ENCODE measurements at regions not wholly inside any gene's neighbourhood (a gene's known extent, or its start where the extent isn't known, plus 50 kb on each side); places are given as distances from the start of the nearest gene placed in this dataset.
"Not testable (repeated sequence)": the region's sequence is repeated elsewhere in the genome, so short reads cannot be mapped to it uniquely, and the experiment has no call there.

GRCh38 chr1:172918478-172918877 is 132.3 kb downstream of the TNFSF18 start:
- DNase-seq (ENCODE audit: low read depth, low spot score) = no peak

- no peak for DNase-seq (ENCODE audit: low read depth, low spot score)
These were observed 124.7 kb downstream of the TNFSF18 start for GRCh38 chr1:172926070-172926469.

DNA sequence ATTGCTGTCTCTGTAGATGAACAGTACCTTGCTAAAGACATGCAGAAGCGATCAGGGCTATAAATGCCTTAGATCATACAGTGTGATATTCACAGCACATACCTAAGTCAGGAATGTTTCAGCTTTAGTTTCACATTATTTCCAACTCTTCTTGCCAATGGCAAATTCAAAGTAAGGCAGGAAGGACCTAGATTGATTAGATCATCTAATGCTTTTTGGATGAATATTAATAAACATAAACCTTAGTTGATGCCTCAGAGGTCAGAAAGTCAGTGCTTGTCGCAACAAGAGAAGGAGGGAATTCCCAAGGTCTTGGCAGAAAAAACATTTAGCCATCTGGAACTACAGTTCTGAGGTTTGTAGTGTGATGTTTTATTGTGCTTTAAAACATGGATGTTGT is 122.3 kb downstream of the TNFSF18 start:
- no peak for DNase-seq (ENCODE audit: low read depth, low spot score)

GRCh38 chr1:172929006-172929405 is 121.7 kb downstream of the TNFSF18 start:
- no peak for DNase-seq (ENCODE audit: low read depth, low spot score)

GRCh38 chr1:172930142-172930541 is 120.6 kb downstream of the TNFSF18 start:
- no peak for DNase-seq (ENCODE audit: low read depth, low spot score)

DNA sequence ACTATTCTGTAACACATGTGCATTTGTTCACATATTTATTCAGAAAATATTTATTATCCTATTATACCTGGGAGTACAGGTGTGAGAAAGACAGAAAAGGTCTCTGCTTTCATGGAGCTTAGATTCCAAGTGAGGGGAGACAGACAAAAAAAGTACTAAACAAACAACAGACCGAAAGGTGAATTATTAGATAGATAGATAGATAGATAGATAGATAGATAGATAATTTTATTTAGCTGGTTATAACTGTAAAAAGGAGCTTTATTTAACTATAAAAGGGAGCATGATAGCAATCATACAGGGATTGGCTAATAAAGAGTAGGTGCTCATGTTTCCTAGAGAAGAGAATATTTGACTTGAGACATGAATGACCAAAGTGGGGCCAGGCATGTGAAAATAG is 119.4 kb downstream of the TNFSF18 start:
- DNase-seq (ENCODE audit: low read depth, low spot score) = no peak

DNA sequence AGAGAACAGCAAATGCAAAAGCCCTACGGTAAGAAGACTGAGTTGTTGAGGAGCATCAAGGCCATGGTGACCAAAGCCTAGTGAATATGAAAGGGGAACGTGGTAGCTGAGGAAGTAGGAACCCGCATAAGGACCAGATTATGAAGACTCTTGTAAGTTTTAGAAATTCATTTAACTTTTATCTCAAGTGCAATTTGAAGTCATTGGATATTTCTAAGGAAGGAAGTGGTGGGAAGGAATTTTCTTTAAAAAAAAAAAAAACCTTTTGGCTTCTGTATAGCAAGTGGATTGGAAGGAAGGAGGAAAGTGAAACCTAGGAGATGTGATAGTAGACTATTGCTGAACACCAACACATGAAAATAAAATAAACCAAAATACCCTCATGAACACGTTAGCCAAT is 119.0 kb downstream of the TNFSF18 start:
- DNase-seq (ENCODE audit: low read depth, low spot score) = no peak

GRCh38 chr1:172932981-172933380 is 117.8 kb downstream of the TNFSF18 start:
- DNase-seq (ENCODE audit: low read depth, low spot score) = no peak

DNA sequence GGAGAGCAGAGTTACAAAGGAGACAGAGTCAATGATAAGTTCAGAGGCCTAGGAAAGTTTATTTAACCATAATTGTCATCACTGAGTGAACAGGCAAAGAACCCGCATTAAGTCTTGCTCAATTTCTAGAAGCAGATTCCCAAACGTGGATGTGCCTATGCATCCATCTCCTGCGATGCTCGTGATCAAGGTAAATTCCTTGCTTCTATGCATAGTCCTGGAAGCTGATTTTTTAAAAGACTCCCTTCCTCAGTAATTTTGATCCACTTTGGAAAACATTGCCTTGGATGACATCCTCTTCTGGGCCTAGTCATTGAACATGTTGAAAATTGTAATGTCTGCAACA is 116.4 kb downstream of the TNFSF18 start:
- DNase-seq (ENCODE audit: low read depth, low spot score) = no peak

DNA sequence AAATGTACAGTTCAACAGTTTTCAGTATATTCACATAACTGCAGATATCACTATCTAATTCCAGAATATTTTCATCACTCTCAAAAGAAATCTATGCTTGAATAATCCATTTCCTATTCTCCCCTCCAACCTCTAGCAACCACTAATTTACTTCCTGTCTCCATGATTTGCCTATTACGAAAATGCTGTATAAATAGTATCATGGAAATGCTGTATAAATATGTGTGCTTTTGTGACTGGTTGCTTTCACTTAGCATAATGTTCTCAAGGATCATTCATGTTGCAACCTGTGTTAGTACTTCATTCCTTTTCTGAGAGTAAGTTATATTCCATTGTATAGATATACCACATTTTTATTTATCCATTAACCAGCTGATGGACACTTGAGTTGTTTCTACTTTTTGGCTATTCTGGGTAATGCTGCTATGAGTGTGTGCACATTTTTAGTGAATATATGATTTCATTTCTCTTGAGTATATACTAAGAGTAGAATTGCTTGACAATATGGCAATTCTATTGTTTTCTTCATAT is 115.6 kb downstream of the TNFSF18 start:
- no peak for DNase-seq (ENCODE audit: low read depth, low spot score)

DNA sequence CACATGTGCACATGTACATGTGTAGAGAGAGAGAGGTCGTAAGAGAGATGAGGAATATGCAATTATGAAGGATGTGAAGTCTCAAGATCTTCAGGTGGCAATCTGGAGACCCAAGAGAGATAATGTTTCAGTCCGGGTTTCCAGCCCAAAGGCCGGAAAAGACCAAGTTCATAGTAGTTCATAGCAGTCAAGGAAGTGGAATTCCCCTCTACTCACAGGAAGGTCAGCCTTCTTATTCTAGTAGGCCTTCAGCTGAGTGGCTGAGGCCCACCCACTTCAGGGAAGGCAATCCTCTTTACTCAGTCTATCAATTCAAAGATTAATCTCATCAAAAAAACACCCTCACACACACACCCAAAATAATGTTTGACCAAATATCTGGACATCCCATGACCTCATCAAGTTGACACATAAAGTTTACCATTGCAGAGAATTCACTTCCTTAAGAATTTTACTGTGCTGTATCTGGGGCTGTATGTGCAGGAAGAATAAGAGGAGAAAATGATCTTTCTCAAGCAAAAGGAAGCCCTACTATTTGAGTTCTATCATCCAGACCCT is 114.6 kb downstream of the TNFSF18 start:
- no peak for DNase-seq (ENCODE audit: low read depth, low spot score)

DNA sequence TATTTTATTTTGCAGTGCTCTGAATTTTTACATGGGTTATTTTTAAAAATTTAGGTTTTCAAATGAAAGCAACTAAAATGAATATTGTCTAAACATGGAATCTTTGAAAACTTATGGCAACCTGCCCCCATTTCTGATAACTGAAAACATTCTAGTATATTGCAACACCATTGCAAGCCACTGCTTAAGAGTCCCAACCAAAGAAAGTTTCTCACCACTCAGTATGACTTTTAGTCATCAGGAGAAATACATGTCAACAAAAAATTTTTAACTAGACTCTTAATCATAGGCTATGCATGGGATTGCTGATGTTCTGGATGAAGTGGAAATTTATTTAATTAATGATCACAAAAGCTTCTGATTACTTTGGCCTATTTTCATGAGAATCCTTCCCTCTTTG is 112.1 kb downstream of the TNFSF18 start:
- DNase-seq (ENCODE audit: low read depth, low spot score) = no peak

DNA sequence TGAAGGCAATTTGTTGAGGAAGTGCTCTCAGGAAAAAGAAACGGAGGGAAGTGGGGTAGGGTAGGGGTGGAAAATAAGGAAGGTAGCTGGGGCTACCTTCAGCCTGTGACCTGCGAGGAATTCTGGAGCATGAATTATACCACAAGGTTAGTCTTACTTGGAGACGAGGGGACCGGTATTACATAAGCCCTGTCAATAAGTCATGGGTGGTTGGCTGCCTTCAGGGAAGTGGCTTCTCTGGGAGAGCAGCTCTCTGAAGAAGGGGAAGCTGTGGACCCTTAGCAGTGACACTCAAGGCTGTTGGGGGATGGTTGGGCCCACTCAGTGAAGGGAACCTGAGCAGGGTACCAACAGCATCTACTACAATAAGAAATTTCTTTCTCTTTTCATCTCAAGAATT is 111.3 kb downstream of the TNFSF18 start:
- no peak for DNase-seq (ENCODE audit: low read depth, low spot score)

DNA sequence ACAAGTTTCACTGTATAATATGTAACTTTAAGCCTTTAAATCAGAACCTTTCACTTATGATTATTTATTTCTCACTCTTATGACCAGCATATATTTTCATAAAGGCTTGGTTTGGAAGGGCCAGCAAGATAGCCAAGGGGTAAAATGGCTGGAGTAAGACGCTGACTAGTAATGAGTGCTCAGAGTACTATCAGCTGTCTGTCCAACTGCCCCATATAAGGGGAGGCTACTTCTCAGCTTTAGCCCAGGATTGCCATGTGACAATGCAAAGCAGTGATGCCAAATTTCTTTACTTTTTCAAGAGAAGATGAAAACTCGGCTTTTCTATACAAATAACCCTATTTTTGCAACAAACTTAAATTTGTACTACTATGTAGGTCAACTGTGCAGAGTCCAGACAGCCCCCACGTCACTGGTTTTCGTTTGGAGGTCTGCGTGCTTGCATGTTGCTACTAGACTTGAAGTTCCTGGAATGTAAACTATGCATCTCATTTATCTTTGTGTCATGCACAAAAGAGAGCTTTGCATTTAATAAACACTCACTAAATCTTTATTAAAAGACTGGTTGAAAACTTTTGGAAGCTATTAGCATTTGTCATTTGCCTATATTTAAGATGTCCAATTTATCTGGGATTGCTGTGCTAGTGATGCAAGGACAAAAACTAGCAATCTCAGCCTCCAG is 110.4 kb downstream of the TNFSF18 start:
- no peak for DNase-seq (ENCODE audit: low read depth, low spot score)

- DNase-seq (ENCODE audit: low read depth, low spot score) = no peak
These were observed 109.3 kb downstream of the TNFSF18 start for GRCh38 chr1:172941471-172941870.

DNA sequence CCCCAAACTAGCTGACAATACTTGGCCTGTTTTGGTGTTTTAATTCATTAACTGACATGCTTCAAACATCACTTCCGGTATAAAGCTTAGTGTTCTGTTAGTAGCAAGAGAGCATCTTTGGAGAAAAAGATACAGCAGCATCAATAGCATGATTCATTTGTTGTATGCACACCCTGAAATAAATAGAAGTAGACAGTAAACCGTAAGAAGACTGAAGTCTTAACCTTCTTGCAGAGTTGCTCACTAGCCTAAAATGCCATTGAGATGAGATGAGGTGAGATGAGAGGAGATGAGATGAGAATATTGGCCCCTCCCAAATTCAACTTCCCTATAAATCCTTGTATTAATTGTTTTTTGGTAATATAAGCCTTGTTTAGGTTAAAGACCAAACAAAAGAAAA is 108.8 kb downstream of the TNFSF18 start:
- no peak for DNase-seq (ENCODE audit: low read depth, low spot score)

- not testable (repeated sequence) for DNase-seq (ENCODE audit: low read depth, low spot score)
These were observed 107.6 kb downstream of the TNFSF18 start for GRCh38 chr1:172943138-172943537.

DNA sequence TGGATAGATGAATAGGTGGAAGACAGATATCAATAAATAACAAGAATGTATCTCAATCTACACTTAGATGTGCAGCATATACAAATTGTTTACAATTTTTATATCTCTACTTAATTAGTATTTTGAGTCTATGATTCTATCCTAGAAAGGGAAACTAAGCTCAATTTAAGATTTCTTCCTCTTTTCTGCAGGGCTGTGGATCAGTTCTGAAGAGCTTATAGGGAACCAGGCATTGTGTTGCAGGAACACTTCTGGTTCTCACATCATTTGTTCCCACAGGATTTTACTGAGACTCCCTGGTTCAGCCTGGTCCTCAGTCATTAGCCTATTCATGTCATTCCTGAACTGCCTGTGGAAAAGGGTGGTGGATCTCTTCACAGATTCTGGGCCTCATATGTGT is 105.8 kb downstream of the TNFSF18 start:
- no peak for DNase-seq (ENCODE audit: low read depth, low spot score)

DNA sequence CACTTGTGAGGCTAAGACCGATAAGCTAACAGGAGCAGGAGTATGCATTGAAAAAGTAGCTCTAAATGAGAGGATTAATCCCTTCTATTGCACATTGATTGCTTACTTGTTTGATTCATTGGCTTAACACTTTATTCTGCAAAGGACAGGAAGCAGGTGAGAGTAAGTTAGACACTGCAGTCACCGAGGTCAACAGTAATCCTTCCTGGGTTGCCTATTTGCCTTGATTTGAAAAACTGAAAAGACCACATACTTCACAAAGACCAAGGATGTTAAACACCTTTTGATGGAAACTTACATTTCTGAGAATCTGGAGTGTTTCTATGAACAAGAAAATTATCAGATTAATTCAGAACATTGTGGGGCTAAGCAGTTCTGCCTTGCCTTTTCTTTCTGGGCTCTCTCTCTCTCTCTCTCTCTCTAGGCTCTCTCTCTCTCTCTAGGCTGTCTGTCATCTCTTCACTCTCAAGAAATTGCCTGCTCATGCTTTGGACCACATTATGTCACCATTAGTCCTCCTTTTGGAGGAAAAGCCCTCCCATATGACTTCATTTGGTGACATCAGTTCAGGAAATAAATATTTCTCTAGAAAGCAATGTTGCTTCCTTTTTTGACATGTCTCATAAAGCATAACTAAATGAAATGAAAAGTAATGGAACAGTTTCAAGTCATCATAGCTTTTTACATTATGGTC is 103.8 kb downstream of the TNFSF18 start:
- no peak for DNase-seq (ENCODE audit: low read depth, low spot score)

GRCh38 chr1:172948457-172948856 is 102.3 kb downstream of the TNFSF18 start:
- no peak for DNase-seq (ENCODE audit: low read depth, low spot score)

GRCh38 chr1:172949096-172949495 is 101.6 kb downstream of the TNFSF18 start:
- no peak for DNase-seq (ENCODE audit: low read depth, low spot score)

- no peak for DNase-seq (ENCODE audit: low read depth, low spot score)
These were observed 100.2 kb downstream of the TNFSF18 start for GRCh38 chr1:172950528-172950927.

DNA sequence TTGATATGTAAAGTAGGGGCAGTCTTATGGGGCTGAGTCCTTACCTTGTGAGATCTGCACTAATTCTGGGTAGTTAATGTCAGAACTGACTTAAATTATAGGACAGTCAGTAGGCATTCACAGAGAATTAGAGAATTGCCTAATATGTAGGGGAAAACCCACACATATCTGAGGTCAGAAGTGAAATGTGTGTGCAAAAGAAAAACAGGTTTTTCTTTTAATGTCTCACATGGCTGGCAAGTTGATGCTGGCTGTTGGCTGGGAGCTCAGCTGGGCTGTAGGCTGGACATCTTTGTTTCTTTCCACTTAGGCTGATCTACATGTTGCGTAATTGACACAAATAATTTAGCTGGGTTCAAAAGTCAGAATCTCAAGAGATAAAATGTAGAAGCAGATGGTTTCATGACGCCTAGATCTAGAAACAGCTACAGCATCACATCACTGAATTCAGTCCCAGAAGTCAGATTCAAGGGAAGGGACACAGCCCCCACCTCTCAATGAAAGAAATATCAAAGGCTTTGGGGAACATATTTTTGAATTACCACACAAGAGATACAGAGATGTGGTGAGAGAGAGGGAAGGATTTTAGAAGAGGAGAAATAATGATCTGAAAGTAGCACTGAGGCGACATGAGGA is 98.9 kb downstream of the TNFSF18 start:
- no peak for DNase-seq (ENCODE audit: low read depth, low spot score)
